PC-9 (cell line): ENCODE measurements at regions not wholly inside any gene's neighbourhood (a gene's known extent, or its start where the extent isn't known, plus 50 kb on each side); places are given as distances from the start of the nearest gene placed in this dataset.

Experiments
- BruUV-seq: library from RNA; stranded (reverse); fragments of 400-500 nt; replicated peaks from 2 replicates; lab custom pipeline; 2021; lab: Mats Ljungman, UMichigan
- CTCF ChIA-PET: fragments of 300-600 bp; sonication (Branson Sonifier 250); formaldehyde crosslinking; loops from one replicate; lab custom pipeline; 2022; ENCODE audit warnings: antibody characterized with exemption; lab: Charles Lee
- POLR2A ChIA-PET: fragments of 300-600 bp; sonication (Branson Sonifier 250); formaldehyde crosslinking; loops from one replicate; lab custom pipeline; 2022; ENCODE audit warnings: antibody characterized with exemption; ENCODE audit not compliant: unreplicated experiment; lab: Charles Lee
- DNase-seq, 2 experiments: peaks; one replicate each; pipeline versions ENCODE4 v3.0.0 to v3.0.0-alpha.2; 2015 to 2022; ENCODE audit warnings: mixed read lengths in 1 of 2
- H2AFZ ChIP-seq: fragments of 200-600 bp; sonication (generic); 2 replicates; pipeline ENCODE4 v1.8.1; 2017; ENCODE audit warnings: antibody characterized with exemption
- H3F3A ChIP-seq: fragments of 200-600 bp; sonication (generic); 2 replicates; pipeline ENCODE4 v1.8.1; 2017; ENCODE audit warnings: antibody characterized with exemption, mild to moderate bottlenecking, low read depth; ENCODE audit not compliant: insufficient read depth
- H3K27ac ChIP-seq: fragments of 200-600 bp; sonication (generic); 2 replicates; pipeline ENCODE4 v1.6.1; 2016; ENCODE audit warnings: mixed run types
- H3K27me3 ChIP-seq: fragments of 200-600 bp; sonication (generic); 2 replicates; pipeline ENCODE4 v1.6.1; 2016; ENCODE audit warnings: low read depth, mixed run types; ENCODE audit not compliant: insufficient read depth
- H3K36me3 ChIP-seq: fragments of 200-600 bp; sonication (generic); 2 replicates; pipeline ENCODE4 v1.6.1; 2016; ENCODE audit warnings: low read depth, mixed run types
- H3K4me1 ChIP-seq: fragments of 200-600 bp; sonication (generic); replicated peaks from 2 replicates; pipeline ENCODE4 v1.6.1; 2016; ENCODE audit warnings: mixed run types; ENCODE audit not compliant: insufficient read depth
- H3K4me2 ChIP-seq: fragments of 200-600 bp; sonication (generic); 2 replicates; pipeline ENCODE4 v1.6.1; 2017; ENCODE audit warnings: mixed run types
- H3K4me3 ChIP-seq: fragments of 200-600 bp; sonication (generic); 2 replicates; pipeline ENCODE4 v1.6.1; 2016; ENCODE audit warnings: mixed run types
- H3K79me2 ChIP-seq: fragments of 200-600 bp; sonication (generic); 2 replicates; pipeline ENCODE4 v1.6.1; 2017; ENCODE audit warnings: low read depth, mixed run types
- H3K9me2 ChIP-seq: fragments of 200-600 bp; sonication (generic); 2 replicates; pipeline ENCODE4 v1.8.1; 2017; ENCODE audit warnings: mild to moderate bottlenecking; ENCODE audit not compliant: insufficient read depth
- H3K9me3 ChIP-seq: fragments of 200-600 bp; sonication (generic); 2 replicates; pipeline ENCODE4 v1.8.1; 2016; ENCODE audit warnings: low read depth; ENCODE audit not compliant: insufficient read depth
- H4K20me1 ChIP-seq: fragments of 200-600 bp; sonication (generic); 2 replicates; pipeline ENCODE4 v1.8.1; 2017; ENCODE audit not compliant: insufficient read depth
- CTCF ChIP-seq: fragments of 200-600 bp; sonication (generic); conservative IDR thresholded peaks from 2 replicates; pipeline ENCODE4 v1.6.1; 2017; ENCODE audit warnings: mixed run types, antibody characterized with exemption, mild to moderate bottlenecking, moderate library complexity
- EZH2 ChIP-seq: fragments of 200-600 bp; sonication (generic); IDR thresholded peaks from 2 replicates; pipeline ENCODE4 v1.8.0; 2017; ENCODE audit warnings: antibody characterized with exemption, low read depth
- intact Hi-C: fragments of 100-400 bp; cut with micrococcal nuclease; formaldehyde crosslinking; loops from one replicate; pipeline ENCODE4 v1.10.0; 2022; ENCODE audit not compliant: unreplicated experiment

GRCh38 chr4:126895988-126896570 is 736.7 kb upstream of the INTU start:
- no peaks in the 10 kb centered on the region for H4K20me1 ChIP-seq
- no peaks in the 10 kb centered on the region for H3K9me3 ChIP-seq
- ChIA-PET POLR2A (no interaction called here), CTCF (no interaction called here)
- no peaks in the 10 kb centered on the region for H3F3A ChIP-seq
- intact Hi-C loops, result no loop called here
- no peak for DNase-seq
- H2AFZ ChIP-seq, result no peak overlapping the region
- H3K79me2 ChIP-seq, result no peaks in the 10 kb centered on the region
- H3K4me1 ChIP-seq, result no peaks in the 10 kb centered on the region
- no TSS peak for BruUV-seq
- H3K36me3 ChIP-seq, result no peaks in the 10 kb centered on the region
- no peak overlapping the region for H3K4me2 ChIP-seq
- no peak overlapping the region for H3K27ac ChIP-seq
- no peaks in the 10 kb centered on the region; the same call in 1 of the 2 replicates for H3K9me2 ChIP-seq
- H3K27me3 ChIP-seq, result no peaks in the 10 kb centered on the region
- no peak overlapping the region for H3K4me3 ChIP-seq
- TF ChIP-seq EZH2, result no peak
- no peak for TF ChIP-seq CTCF

- intact Hi-C loops, result no loop called here
- no peaks in the 10 kb centered on the region for H3K4me1 ChIP-seq
- H3K79me2 ChIP-seq, result no peaks in the 10 kb centered on the region
- H3K27ac ChIP-seq, result no peak overlapping the region
- H3K4me3 ChIP-seq, result no peak overlapping the region
- no TSS peak for BruUV-seq
- no peaks in the 10 kb centered on the region for H3F3A ChIP-seq
- CTCF ChIA-PET, result no interaction called here
- H3K9me3 ChIP-seq, result no peaks in the 10 kb centered on the region
- no peaks in the 10 kb centered on the region; the same call in 1 of the 2 replicates for H3K9me2 ChIP-seq
- no peak for TF ChIP-seq CTCF
- TF ChIP-seq EZH2, result no peak
- H3K27me3 ChIP-seq, result no peaks in the 10 kb centered on the region
- no peaks in the 10 kb centered on the region for H3K36me3 ChIP-seq
- no peak overlapping the region for H2AFZ ChIP-seq
- no peak for DNase-seq
- H4K20me1 ChIP-seq, result no peaks in the 10 kb centered on the region
- no peak overlapping the region for H3K4me2 ChIP-seq
- POLR2A ChIA-PET, result no interaction called here
Measured at GRCh38 chr4:126897038-126897437, 735.7 kb upstream of the INTU start.

DNA sequence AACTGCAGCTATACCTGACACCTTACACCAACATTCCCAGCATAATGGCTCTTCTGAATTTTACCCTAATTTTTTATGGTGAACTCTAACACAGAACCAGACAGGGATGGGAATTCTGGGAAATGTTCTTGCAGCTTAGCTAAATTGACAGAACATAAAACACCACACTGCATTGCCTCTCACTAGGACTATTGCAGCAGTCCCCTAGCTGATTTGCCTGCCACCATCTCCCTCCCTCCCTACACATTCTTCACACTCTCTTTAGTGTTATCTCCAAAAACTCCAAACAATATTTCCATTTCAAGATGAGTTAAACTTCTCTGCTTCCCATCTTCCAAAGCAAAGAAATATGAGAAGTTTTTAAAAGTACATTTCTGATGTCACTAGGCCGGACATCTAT is 733.9 kb upstream of the INTU start:
- Histone ChIP-seq H3K9me3 (no peaks in the 10 kb centered on the region), H3K4me2 (no peak overlapping the region), H2AFZ (no peak overlapping the region), H4K20me1 (no peaks in the 10 kb centered on the region), H3K27me3 (no peaks in the 10 kb centered on the region), H3K4me1 (no peaks in the 10 kb centered on the region), H3K36me3 (no peaks in the 10 kb centered on the region), H3K4me3 (no peak overlapping the region), H3K27ac (no peak overlapping the region), H3F3A (no peaks in the 10 kb centered on the region), H3K79me2 (no peaks in the 10 kb centered on the region), H3K9me2 (no peaks in the 10 kb centered on the region; the same call in 1 of the 2 replicates)
- DNase-seq, result no peak
- BruUV-seq, result no TSS peak
- intact Hi-C loops, result no loop called here
- CTCF ChIA-PET, result no interaction called here
- TF ChIP-seq CTCF (no peak), EZH2 (no peak)
- POLR2A ChIA-PET, result no interaction called here
